Pancreas (tissue), 10 donors: ENCODE measurements at regions not wholly inside any gene's neighbourhood (a gene's known extent, or its start where the extent isn't known, plus 50 kb on each side); places are given as distances from the start of the nearest gene placed in this dataset.
"Not testable (repeated sequence)": the region's sequence is repeated elsewhere in the genome, so short reads cannot be mapped to it uniquely, and the experiment has no call there.

Source experiments
- ATAC-seq, 4 donors: fragments of 200-7000 bp; cut with Tn5 transposase; one replicate each; pipeline versions ENCODE4 v1.8.0 to v1.9.1; 2020; ENCODE audit warnings: mild to moderate bottlenecking in 4 of 4, moderate library complexity in 4 of 4
- DNase-seq, 6 donors: peaks; one replicate each; pipeline ENCODE4 v3.0.0-alpha.2; 2020
- FAIRE-seq: peaks from 2 replicates; lab custom pipeline; 2012; peaks lifted over from hg19 to GRCh38; lab: Jason Lieb, UNC
- H3K27ac ChIP-seq, 4 donors: fragments of 200-600 bp; sonication (generic); 1 replicate in 3 of 4; 2 replicates in 1 of 4; pipeline versions ENCODE4 v1.5.0 to v1.8.0; 2020
- H3K27me3 ChIP-seq, 4 donors: fragments of 200-600 bp; one replicate each; pipeline ENCODE4 v1.8.0; 2021
- H3K36me3 ChIP-seq, 3 donors: fragments of 200-600 bp; sonication (generic) in 1 of 3; one replicate each; pipeline versions ENCODE4 v1.5.0 to v1.8.0; 2020 to 2021
- H3K4me1 ChIP-seq, 3 donors: fragments of 200-600 bp; one replicate each; pipeline ENCODE4 v1.8.0; 2021
- H3K4me3 ChIP-seq, 4 donors: fragments of 200-600 bp; sonication (generic) in 2 of 4; one replicate each; pipeline versions ENCODE4 v1.5.0 to v1.8.0; 2020 to 2021
- H3K9me3 ChIP-seq, 4 donors: fragments of 200-600 bp; one replicate each; pipeline ENCODE4 v1.8.0; 2021
- CTCF ChIP-seq, 4 donors: fragments of 200-600 bp; sonication (generic) in 3 of 4; IDR thresholded peaks; one replicate each; pipeline versions ENCODE4 v1.5.0 to v1.8.0; 2021; ENCODE audit warnings: antibody characterized with exemption in 4 of 4
- WGBS, 2 donors: extraction: QIAGEN DNeasy Blood & Tissue Kit; methylation state at CpG; one replicate each; pipeline ENCODE4 v1.1.7; 2013; 5-methylcytosine and 5-hydroxymethylcytosine counted together
- intact Hi-C, 3 donors: fragments of 100-400 bp; cut with DNase I; formaldehyde crosslinking; loops; one replicate each; pipeline versions ENCODE4 v1.11.1 to v1.14.2; 2022
- donor health status: healthy with polysubstance abuse.
- donor health status: DM: no; HTN: no; CAD: no; lungs with moderate emphysema.
- donor health status: DM: no; HTN: no; CAD: no.
- donor health status: control.
- donor health status: control.
- donor health status: Bipolar disorder and iron deficiency.
- donor health status: DM: yes; HTN: yes; CAD: no.
- donor health status: DM: no; HTN: no; CAD: no.
- donor health status: DM: no; HTN: no; CAD: no.
- donor health status: DM: yes; HTN: yes; CAD: no.

GRCh38 chr5:9731159-9731558 lies 101.0 kb upstream of the TAS2R1 start:
- no peak for FAIRE-seq
- intact Hi-C loops: no loop called here
- 57 to 62% methylated on average over 11 of the region's 11 CpGs for WGBS, 2 donors

GRCh38 chr5:9728261-9728660 lies 98.1 kb upstream of the TAS2R1 start:
- Histone ChIP-seq H3K27me3 (no peaks in the 10 kb centered on the region), H3K4me3 (no peak overlapping the region), H3K4me1 (no peaks in the 10 kb centered on the region), H3K9me3 (no peaks in the 10 kb centered on the region), H3K27ac (no peak overlapping the region), H3K36me3 (no peaks in the 10 kb centered on the region)
- ATAC-seq (no peak), DNase-seq (no peak), FAIRE-seq (no peak)
- intact Hi-C loops: no loop called here
- no peak for TF ChIP-seq CTCF (IDR thresholded peaks at IDR 0.05)
- 51 to 55% methylated on average over 2 of the region's 2 CpGs for WGBS, 2 donors

More at GRCh38 chr5:9731159-9731558, 101.0 kb upstream of the TAS2R1 start:
- Histone ChIP-seq H3K9me3 (no peaks in the 10 kb centered on the region), H3K27ac (no peak overlapping the region), H3K4me1 (no peaks in the 10 kb centered on the region), H3K27me3 (no peaks in the 10 kb centered on the region), H3K4me3 (no peak overlapping the region), H3K36me3 (no peaks in the 10 kb centered on the region)
- DNase-seq (no peak), ATAC-seq (no peak)
- no peak for TF ChIP-seq CTCF (IDR thresholded peaks at IDR 0.05)

- no peak overlapping the region for H3K4me3 ChIP-seq
- FAIRE-seq (no peak), ATAC-seq (no peak), DNase-seq (no peak)
- no peaks in the 10 kb centered on the region for H3K4me1 ChIP-seq
- WGBS, 2 donors: 65 to 71% methylated on average over 2 of the region's 2 CpGs
- no peak for TF ChIP-seq CTCF (IDR thresholded peaks at IDR 0.05)
- H3K9me3 ChIP-seq: no peaks in the 10 kb centered on the region
- H3K27me3 ChIP-seq: no peaks in the 10 kb centered on the region
- intact Hi-C loops: no loop called here
- no peaks in the 10 kb centered on the region for H3K36me3 ChIP-seq
- no peak overlapping the region for H3K27ac ChIP-seq
Observed at GRCh38 chr5:9726931-9727330, 96.8 kb upstream of the TAS2R1 start.

DNA sequence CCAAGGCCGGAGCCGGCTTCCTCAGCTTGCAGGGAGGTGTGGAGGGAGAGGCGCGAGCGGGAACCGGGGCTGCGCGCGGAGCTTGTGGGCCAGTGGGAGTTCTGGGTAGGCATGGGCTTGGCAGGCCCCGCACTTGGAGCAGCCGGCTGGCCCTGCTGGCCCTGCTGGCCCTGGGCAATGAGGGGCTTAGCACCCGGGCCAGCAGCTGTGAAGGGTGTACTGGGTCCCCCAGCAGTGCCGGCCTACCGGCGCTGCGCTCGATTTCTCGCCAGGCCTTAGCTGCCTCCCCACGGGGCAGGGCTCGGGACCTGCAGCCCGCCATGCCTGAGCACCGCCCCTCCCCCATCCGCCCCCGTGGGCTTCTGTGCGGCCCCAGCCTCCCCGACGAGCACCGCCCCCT lies 95.1 kb upstream of the TAS2R1 start:
- H3K4me1 ChIP-seq, ATAC-seq, intact Hi-C loops, H3K27me3 ChIP-seq, H3K27ac ChIP-seq, H3K4me3 ChIP-seq, FAIRE-seq, H3K36me3 ChIP-seq, H3K9me3 ChIP-seq: not testable (repeated sequence)
- WGBS, 2 donors: 89 to 91% methylated on average over 25 to 28 of the region's 28 CpGs
- DNase-seq: peak in 2 of 6 donors; percentile 20 to 60

- H3K4me3 ChIP-seq: no peak overlapping the region
- no peaks in the 10 kb centered on the region for H3K27me3 ChIP-seq
- no peak for FAIRE-seq
- no peaks in the 10 kb centered on the region for H3K36me3 ChIP-seq
- no peaks in the 10 kb centered on the region for H3K4me1 ChIP-seq
- ATAC-seq: no peak
- H3K9me3 ChIP-seq: no peaks in the 10 kb centered on the region
- intact Hi-C loops: no loop called here
- WGBS, 2 donors: 66 to 81% methylated on average over 2 of the region's 2 CpGs
- DNase-seq: no peak
- H3K27ac ChIP-seq: no peak overlapping the region
- TF ChIP-seq CTCF (IDR thresholded peaks at IDR 0.05): no peak
Observed at GRCh38 chr5:9724707-9725106, 94.6 kb upstream of the TAS2R1 start.
